Transverse colon (tissue), 4 donors: ENCODE measurements at regions not wholly inside any gene's neighbourhood (a gene's known extent, or its start where the extent isn't known, plus 50 kb on each side); places are given as distances from the start of the nearest gene placed in this dataset.

Experiments
- EP300 ChIP-seq: sonication (generic); formaldehyde crosslinking; IDR thresholded peaks from one replicate; pipeline ENCODE4 v1.6.1; 2017; ENCODE audit warnings: antibody characterized with exemption, low read depth
- POLR2A ChIP-seq: fragments of 450-650 bp; IDR thresholded peaks from one replicate; pipeline ENCODE4 v1.6.1; 2016; ENCODE audit warnings: antibody characterized with exemption, mild to moderate bottlenecking, moderate library complexity
- POLR2AphosphoS5 ChIP-seq, 3 donors: sonication (generic); formaldehyde crosslinking; IDR thresholded peaks; one replicate each; pipeline ENCODE4 v1.6.1; 2016; ENCODE audit warnings: antibody characterized with exemption in 3 of 3
- TF ChIP-seq, protein P1 (sequence below), 5 experiments: fragments of 200-600 bp in 3 of 5; fragments of 450-650 bp in 2 of 5; sonication (generic) in 3 of 5; IDR thresholded peaks; 1 replicate in 2 of 5; 2 replicates in 3 of 5; pipeline ENCODE4 v1.5.1; 2016 to 2017; ENCODE audit warnings: antibody characterized with exemption in 5 of 5, inconsistent platforms in 3 of 5, mild to moderate bottlenecking in 2 of 5, moderate library complexity in 1 of 5

DNA sequence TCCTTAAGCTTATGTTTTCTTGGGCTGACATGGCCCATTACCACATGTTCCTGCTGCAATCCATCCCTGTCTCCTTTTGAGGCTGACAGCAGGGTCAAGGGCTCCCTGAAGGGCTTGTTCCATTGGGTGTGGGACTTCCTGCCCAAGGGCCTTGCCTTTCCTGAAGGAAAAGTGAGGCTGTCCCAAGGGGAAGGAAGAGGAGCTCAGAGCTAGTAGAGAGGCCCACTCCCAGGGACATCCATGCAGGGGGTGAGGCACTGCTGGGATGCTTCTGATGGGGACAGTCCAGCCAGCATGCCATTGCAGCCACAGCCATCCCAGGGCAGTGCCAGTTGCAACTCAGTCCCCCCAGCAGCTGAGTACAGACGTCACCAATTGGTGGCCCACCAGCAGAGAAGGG lies 138.4 kb upstream of the FOXA2 start:
- TF ChIP-seq, protein P1, sequence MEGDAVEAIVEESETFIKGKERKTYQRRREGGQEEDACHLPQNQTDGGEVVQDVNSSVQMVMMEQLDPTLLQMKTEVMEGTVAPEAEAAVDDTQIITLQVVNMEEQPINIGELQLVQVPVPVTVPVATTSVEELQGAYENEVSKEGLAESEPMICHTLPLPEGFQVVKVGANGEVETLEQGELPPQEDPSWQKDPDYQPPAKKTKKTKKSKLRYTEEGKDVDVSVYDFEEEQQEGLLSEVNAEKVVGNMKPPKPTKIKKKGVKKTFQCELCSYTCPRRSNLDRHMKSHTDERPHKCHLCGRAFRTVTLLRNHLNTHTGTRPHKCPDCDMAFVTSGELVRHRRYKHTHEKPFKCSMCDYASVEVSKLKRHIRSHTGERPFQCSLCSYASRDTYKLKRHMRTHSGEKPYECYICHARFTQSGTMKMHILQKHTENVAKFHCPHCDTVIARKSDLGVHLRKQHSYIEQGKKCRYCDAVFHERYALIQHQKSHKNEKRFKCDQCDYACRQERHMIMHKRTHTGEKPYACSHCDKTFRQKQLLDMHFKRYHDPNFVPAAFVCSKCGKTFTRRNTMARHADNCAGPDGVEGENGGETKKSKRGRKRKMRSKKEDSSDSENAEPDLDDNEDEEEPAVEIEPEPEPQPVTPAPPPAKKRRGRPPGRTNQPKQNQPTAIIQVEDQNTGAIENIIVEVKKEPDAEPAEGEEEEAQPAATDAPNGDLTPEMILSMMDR (IDR thresholded peaks at IDR 0.05): no peak
- TF ChIP-seq POLR2AphosphoS5 (IDR thresholded peaks at IDR 0.05): no peak
- TF ChIP-seq EP300: no peak
- TF ChIP-seq POLR2A: no peak
